Central memory CD8-positive, alpha-beta T cell (primary cell): ENCODE measurements at regions not wholly inside any gene's neighbourhood (a gene's known extent, or its start where the extent isn't known, plus 50 kb on each side); places are given as distances from the start of the nearest gene placed in this dataset.

Experiments used
- ATAC-seq: fragments of 150-1000 bp; cut with Tn5 transposase; replicated peaks from 2 replicates; pipeline ENCODE4 v1.10.0; 2022; ENCODE audit warnings: mild to moderate bottlenecking, moderate FRiP score, moderate number of reproducible peaks; ENCODE audit not compliant: poor library complexity, severe bottlenecking; ENCODE audit errors: extremely low read depth
- DNase-seq, 2 donors: peaks; one replicate each; pipeline ENCODE4 v3.0.0; 2021; ENCODE audit warnings: low spot score in 2 of 2
- H3K27ac Mint-ChIP-seq: one replicate; pipeline ENCODE4 v1.8.0; 2022; ENCODE audit warnings: low read depth, mild to moderate bottlenecking, moderate library complexity, mixed read lengths
- H3K27me3 Mint-ChIP-seq: one replicate; pipeline ENCODE4 v1.8.0; 2022; ENCODE audit warnings: mixed read lengths
- H3K36me3 Mint-ChIP-seq: one replicate; pipeline ENCODE4 v1.8.0; 2022; ENCODE audit warnings: mild to moderate bottlenecking, moderate library complexity, mixed read lengths; ENCODE audit not compliant: insufficient read depth
- H3K4me1 Mint-ChIP-seq: one replicate; pipeline ENCODE4 v1.8.0; 2022; ENCODE audit warnings: mixed read lengths
- H3K4me3 Mint-ChIP-seq: one replicate; pipeline ENCODE4 v1.8.0; 2022; ENCODE audit warnings: mild to moderate bottlenecking, moderate library complexity, mixed read lengths
- H3K9me3 Mint-ChIP-seq: one replicate; pipeline ENCODE4 v1.8.0; 2022; ENCODE audit warnings: mixed read lengths

DNA sequence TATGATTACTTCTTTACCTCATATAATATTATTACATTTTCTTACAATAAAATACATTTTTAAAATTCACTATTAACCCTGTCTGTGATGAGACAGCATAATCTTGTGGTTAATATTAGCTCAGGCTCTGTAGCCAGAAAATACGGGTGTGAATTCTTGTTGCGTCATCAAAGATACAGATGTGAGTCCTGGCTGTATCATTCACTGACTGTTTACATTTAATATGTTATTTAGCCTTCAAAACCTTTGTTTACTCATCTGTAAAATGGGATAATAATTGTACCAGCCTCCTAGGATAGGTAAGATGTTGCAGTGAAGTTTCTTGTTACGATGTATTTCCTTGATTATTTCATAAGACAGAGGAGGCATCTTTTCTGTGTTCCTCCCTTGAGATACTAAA lies 184.7 kb upstream of the PRPS1L1 start:
- no peaks in the 10 kb centered on the region for H3K27me3 Mint-ChIP-seq
- no peaks in the 10 kb centered on the region for H3K9me3 Mint-ChIP-seq
- peaks cover 2% of the 10 kb centered on the region for H3K36me3 Mint-ChIP-seq
- DNase-seq (no peak), ATAC-seq (no peak)
- H3K4me3 Mint-ChIP-seq, result no peak overlapping the region
- H3K4me1 Mint-ChIP-seq, result no peaks in the 10 kb centered on the region
- H3K27ac Mint-ChIP-seq, result no peak overlapping the region

GRCh38 chr7:18212758-18213157 lies 185.1 kb upstream of the PRPS1L1 start:
- no peak for DNase-seq
- no peak for ATAC-seq
- H3K9me3 Mint-ChIP-seq, result no peaks in the 10 kb centered on the region
- H3K27ac Mint-ChIP-seq, result no peak overlapping the region
- peaks cover 3% of the 10 kb centered on the region for H3K36me3 Mint-ChIP-seq
- H3K4me1 Mint-ChIP-seq, result no peaks in the 10 kb centered on the region
- no peak overlapping the region for H3K4me3 Mint-ChIP-seq
- no peaks in the 10 kb centered on the region for H3K27me3 Mint-ChIP-seq

GRCh38 chr7:18213652-18214051 lies 186.0 kb upstream of the PRPS1L1 start:
- H3K4me1 Mint-ChIP-seq, result no peaks in the 10 kb centered on the region
- no peak overlapping the region for H3K4me3 Mint-ChIP-seq
- DNase-seq (no peak), ATAC-seq (no peak)
- H3K9me3 Mint-ChIP-seq, result no peaks in the 10 kb centered on the region
- peaks cover 4% of the 10 kb centered on the region for H3K36me3 Mint-ChIP-seq
- no peaks in the 10 kb centered on the region for H3K27me3 Mint-ChIP-seq
- no peak overlapping the region for H3K27ac Mint-ChIP-seq

GRCh38 chr7:18216270-18216669 lies 188.6 kb upstream of the PRPS1L1 start:
- peaks cover 4% of the 10 kb centered on the region for H3K36me3 Mint-ChIP-seq
- no peak for DNase-seq

GRCh38 chr7:18221377-18222293 lies 194.0 kb upstream of the PRPS1L1 start:
- Mint-ChIP-seq H3K27ac (no peak overlapping the region), H3K4me1 (no peaks in the 10 kb centered on the region)
- ATAC-seq, result no peak

More at GRCh38 chr7:18216270-18216669, 188.6 kb upstream of the PRPS1L1 start:
- Mint-ChIP-seq H3K9me3 (no peaks in the 10 kb centered on the region), H3K27ac (no peak overlapping the region), H3K4me1 (no peaks in the 10 kb centered on the region), H3K27me3 (no peaks in the 10 kb centered on the region), H3K4me3 (no peak overlapping the region)
- no peak for ATAC-seq

GRCh38 chr7:18222636-18223035 lies 195.0 kb upstream of the PRPS1L1 start:
- no peak for ATAC-seq
- H3K27me3 Mint-ChIP-seq, result no peaks in the 10 kb centered on the region
- H3K9me3 Mint-ChIP-seq, result no peaks in the 10 kb centered on the region

More at GRCh38 chr7:18221377-18222293, 194.0 kb upstream of the PRPS1L1 start:
- peaks cover 2% of the 10 kb centered on the region for H3K36me3 Mint-ChIP-seq
- H3K9me3 Mint-ChIP-seq, result no peaks in the 10 kb centered on the region
- H3K27me3 Mint-ChIP-seq, result no peaks in the 10 kb centered on the region
- no peak overlapping the region for H3K4me3 Mint-ChIP-seq
- no peak for DNase-seq

DNA sequence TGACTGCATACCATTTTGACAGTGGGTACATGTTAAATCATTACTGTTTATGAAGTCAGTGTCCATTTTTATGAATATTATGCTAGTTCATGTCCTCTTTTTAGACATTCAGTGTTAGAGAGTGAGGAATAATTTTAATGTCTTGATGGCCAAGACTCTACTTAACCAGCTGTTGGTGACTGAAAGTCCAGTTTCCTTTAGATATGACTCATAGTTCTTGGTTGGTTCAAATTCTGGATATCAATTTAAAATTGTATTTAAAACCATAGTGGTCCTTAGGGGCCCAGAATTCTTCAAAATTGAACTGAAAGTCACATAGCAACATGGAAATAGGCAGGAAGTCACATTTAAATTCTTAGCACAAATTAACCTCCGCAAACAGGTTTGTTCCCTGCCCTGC lies 196.5 kb upstream of the PRPS1L1 start:
- Mint-ChIP-seq H3K27me3 (no peaks in the 10 kb centered on the region), H3K4me1 (no peaks in the 10 kb centered on the region), H3K4me3 (no peak overlapping the region), H3K36me3 (no peaks in the 10 kb centered on the region), H3K9me3 (no peaks in the 10 kb centered on the region), H3K27ac (no peak overlapping the region)
- DNase-seq (no peak), ATAC-seq (no peak)

More at GRCh38 chr7:18222636-18223035, 195.0 kb upstream of the PRPS1L1 start:
- H3K4me1 Mint-ChIP-seq, result no peaks in the 10 kb centered on the region
- H3K27ac Mint-ChIP-seq, result no peak overlapping the region
- H3K36me3 Mint-ChIP-seq, result peaks cover 2% of the 10 kb centered on the region
- no peak overlapping the region for H3K4me3 Mint-ChIP-seq
- DNase-seq, result no peak

GRCh38 chr7:18225067-18225466 lies 197.4 kb upstream of the PRPS1L1 start:
- H3K9me3 Mint-ChIP-seq, result no peaks in the 10 kb centered on the region
- no peaks in the 10 kb centered on the region for H3K27me3 Mint-ChIP-seq
- no peak for DNase-seq
- no peaks in the 10 kb centered on the region for H3K4me1 Mint-ChIP-seq
- H3K4me3 Mint-ChIP-seq, result no peak overlapping the region
- ATAC-seq, result no peak
- H3K36me3 Mint-ChIP-seq, result no peaks in the 10 kb centered on the region
- no peak overlapping the region for H3K27ac Mint-ChIP-seq

DNA sequence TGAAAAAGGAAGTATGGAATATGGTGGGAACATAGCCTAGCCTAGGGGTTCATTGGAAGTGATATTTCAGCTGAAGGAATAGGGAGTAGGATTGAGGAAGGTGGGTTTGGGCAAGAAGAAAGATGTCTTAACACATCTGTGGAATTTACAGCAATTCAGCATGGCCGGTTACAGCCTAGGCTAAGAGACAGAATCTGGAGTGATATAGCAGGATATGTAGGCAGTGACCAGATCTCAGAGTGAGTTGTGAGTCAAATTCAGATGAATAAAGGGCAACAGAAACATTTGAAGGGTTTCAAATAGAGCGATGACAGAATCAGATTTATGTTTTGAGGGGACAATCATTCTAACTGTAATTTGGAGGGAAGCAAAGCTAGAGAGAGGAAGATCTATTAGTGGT lies 199.0 kb upstream of the PRPS1L1 start:
- Mint-ChIP-seq H3K4me3 (no peak overlapping the region), H3K36me3 (no peaks in the 10 kb centered on the region), H3K27ac (no peak overlapping the region), H3K4me1 (no peaks in the 10 kb centered on the region), H3K9me3 (no peaks in the 10 kb centered on the region), H3K27me3 (no peaks in the 10 kb centered on the region)
- ATAC-seq (no peak), DNase-seq (no peak)

DNA sequence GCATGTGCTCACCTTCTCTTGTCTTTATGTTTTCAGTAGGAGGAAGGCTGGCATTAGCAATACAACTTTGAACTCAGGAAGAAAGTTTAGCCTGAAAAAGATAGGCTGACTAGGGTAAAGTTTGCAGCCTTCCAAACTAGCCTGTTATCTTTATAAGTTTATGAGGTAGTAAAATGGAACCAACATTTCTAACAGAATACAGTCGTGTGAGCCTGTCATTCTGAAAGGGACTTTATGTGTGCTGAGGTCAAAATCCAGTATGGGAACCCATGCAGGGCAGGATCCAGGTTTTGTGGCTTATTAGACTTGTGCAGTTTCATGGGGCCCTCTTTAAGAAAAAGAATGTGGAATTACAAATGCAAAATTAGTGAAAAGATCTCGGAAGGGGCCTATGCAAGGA lies 201.0 kb upstream of the PRPS1L1 start:
- Mint-ChIP-seq H3K4me3 (no peak overlapping the region), H3K27ac (no peak overlapping the region), H3K4me1 (no peaks in the 10 kb centered on the region), H3K27me3 (peaks cover 8% of the 10 kb centered on the region), H3K36me3 (no peaks in the 10 kb centered on the region), H3K9me3 (no peaks in the 10 kb centered on the region)
- no peak for DNase-seq
- ATAC-seq, result no peak

- no peak overlapping the region for H3K27ac Mint-ChIP-seq
- H3K9me3 Mint-ChIP-seq, result no peaks in the 10 kb centered on the region
- no peak overlapping the region for H3K4me3 Mint-ChIP-seq
- no peak for ATAC-seq
- H3K27me3 Mint-ChIP-seq, result peaks cover 8% of the 10 kb centered on the region
- no peaks in the 10 kb centered on the region for H3K4me1 Mint-ChIP-seq
- no peak for DNase-seq
- no peaks in the 10 kb centered on the region for H3K36me3 Mint-ChIP-seq
These were observed 202.6 kb upstream of the PRPS1L1 start for GRCh38 chr7:18230271-18230670.

- H3K4me3 Mint-ChIP-seq, result no peak overlapping the region
- no peak for ATAC-seq
These were observed 204.2 kb upstream of the PRPS1L1 start for GRCh38 chr7:18231854-18232253.

DNA sequence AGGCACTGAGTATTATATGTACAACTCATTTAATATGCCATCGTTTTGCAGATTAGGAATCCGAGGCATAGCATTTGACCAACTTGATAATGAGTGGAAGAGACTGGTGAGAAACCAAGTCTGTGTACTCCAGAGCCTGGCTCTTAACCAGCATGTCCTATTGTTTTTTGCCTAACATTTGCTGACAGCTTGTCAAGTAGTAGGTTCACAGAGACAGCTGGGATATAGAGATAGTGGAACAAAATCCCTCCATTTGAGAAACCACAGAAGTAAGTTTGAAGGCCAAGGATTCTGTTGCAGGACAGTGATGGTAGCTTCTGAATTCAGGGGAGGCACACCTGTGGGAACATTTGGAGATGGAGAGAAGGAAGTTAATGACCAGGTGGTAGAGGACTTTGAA lies 206.9 kb upstream of the PRPS1L1 start:
- Mint-ChIP-seq H3K9me3 (no peaks in the 10 kb centered on the region), H3K4me3 (no peak overlapping the region), H3K36me3 (no peaks in the 10 kb centered on the region), H3K27me3 (peaks cover 8% of the 10 kb centered on the region), H3K4me1 (no peaks in the 10 kb centered on the region), H3K27ac (no peak overlapping the region)
- ATAC-seq (no peak), DNase-seq (no peak)

More at GRCh38 chr7:18231854-18232253, 204.2 kb upstream of the PRPS1L1 start:
- no peaks in the 10 kb centered on the region for H3K36me3 Mint-ChIP-seq
- H3K9me3 Mint-ChIP-seq, result no peaks in the 10 kb centered on the region
- H3K4me1 Mint-ChIP-seq, result no peaks in the 10 kb centered on the region
- no peak for DNase-seq
- no peak overlapping the region for H3K27ac Mint-ChIP-seq
- peaks cover 8% of the 10 kb centered on the region for H3K27me3 Mint-ChIP-seq
